ENCODE measurements at regions not wholly inside any gene's neighbourhood (a gene's known extent, or its start where the extent isn't known, plus 50 kb on each side); places are given as distances from the start of the nearest gene placed in this dataset.

DNA sequence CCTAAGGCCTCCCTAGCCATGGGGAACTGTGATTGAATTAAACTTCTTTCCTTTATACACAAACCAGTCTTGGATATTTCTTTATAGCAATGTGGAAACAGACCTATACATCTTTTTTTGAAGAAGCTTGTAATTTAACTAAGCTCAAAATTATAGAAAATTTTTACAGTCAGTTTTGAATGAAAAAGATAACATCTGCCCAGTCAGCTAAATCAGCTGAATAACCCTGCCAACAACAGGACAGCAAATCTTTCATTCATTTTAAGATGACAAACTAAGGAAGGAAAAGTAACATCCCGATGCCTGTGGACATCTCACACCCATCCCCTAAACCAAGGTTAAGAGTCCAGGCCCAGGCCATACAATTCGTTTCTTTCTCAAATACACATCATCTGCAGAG, 541.3 kb upstream of the SLC39A10 start:
- peaks cover 0 to 8% (median 4%) of the 10 kb centered on the region in 7 donors for H3K9me3 Mint-ChIP-seq
- Histone ChIP-seq H3K9me3 (replicated peaks in 1 of 2; ENCODE audit: control insufficient read depth in 1 of 2, insufficient read depth in 1 of 2, low read length in 2 of 2) (peaks cover 0 to 7% of the 10 kb centered on the region in 2 donors), H2AFZ (ENCODE audit: insufficient read depth, low read depth, low read length, poor library complexity, severe bottlenecking) (no peak overlapping the region), H3K79me2 (ENCODE audit: insufficient read depth, low read length) (no peaks in the 10 kb centered on the region), H3K4me3 (replicated peaks in 1 of 3; ENCODE audit: low read depth in 2 of 3, low read length in 3 of 3) (no peak overlapping the region), H3K36me3 (replicated peaks in 1 of 2; ENCODE audit: control insufficient read depth in 1 of 2, insufficient read depth in 2 of 2, low read length in 2 of 2) (no peaks in the 10 kb centered on the region), H3K4me2 (replicated peaks; ENCODE audit: extremely low read depth, low read length, poor library complexity, severe bottlenecking) (no peak overlapping the region), H3K4me1 (ENCODE audit: control insufficient read depth in 1 of 2, insufficient read depth in 2 of 2, low read length in 2 of 2) (no peaks in the 10 kb centered on the region), H4K20me1 (ENCODE audit: insufficient read depth, low read length) (no peaks in the 10 kb centered on the region), H3K27me3 (ENCODE audit: control insufficient read depth in 2 of 2, insufficient read depth in 2 of 2, low read length in 2 of 2) (no peaks in the 10 kb centered on the region), H3K9ac (ENCODE audit: insufficient read depth, low read length, poor library complexity, severe bottlenecking) (no peak overlapping the region), H3K27ac (ENCODE audit: low read depth in 1 of 2, low read length in 2 of 2) (no peak overlapping the region)
- TF ChIP-seq CTCF (IDR thresholded peaks at IDR 0.05) = no peak
- H3K27ac Mint-ChIP-seq = no peak overlapping the region
- no CpG with 5 or more reads among the region's 2 CpGs for WGBS (ENCODE audit: insufficient coverage)
- intact Hi-C loops (cut with micrococcal nuclease) = no loop called here
- H3K4me3 Mint-ChIP-seq = no peak overlapping the region
- H3K27me3 Mint-ChIP-seq (ENCODE audit: low read depth in 3 of 3) = no peaks in the 10 kb centered on the region
- H3K36me3 Mint-ChIP-seq = no peaks in the 10 kb centered on the region
- no peaks in the 10 kb centered on the region for H3K4me1 Mint-ChIP-seq
- DNase-seq = no peak

DNA sequence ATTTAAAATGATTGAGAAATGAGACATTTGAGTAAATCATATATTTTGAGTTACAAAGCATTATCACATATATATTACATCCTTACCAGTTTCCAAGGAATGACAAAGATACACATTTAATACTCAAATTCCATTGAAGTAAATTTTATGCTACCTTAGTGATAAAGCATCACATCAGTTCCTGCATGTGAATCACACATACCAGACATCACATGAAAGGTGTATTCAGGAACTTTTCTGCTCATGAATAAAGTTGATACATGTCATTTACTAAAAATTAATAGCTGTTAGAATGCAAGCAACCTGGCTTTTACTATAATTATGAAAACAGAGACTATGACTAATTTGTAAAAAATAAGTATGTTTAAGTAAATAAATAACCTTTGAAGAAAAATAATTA, 548.8 kb upstream of the SLC39A10 start:
- H2AFZ ChIP-seq (ENCODE audit: insufficient read depth, low read depth, low read length, poor library complexity, severe bottlenecking) = no peak overlapping the region
- Mint-ChIP-seq H3K27me3 (ENCODE audit: low read depth in 3 of 3) (no peaks in the 10 kb centered on the region), H3K4me3 (no peak overlapping the region), H3K9me3 (peaks cover 0 to 10% (median 4%) of the 10 kb centered on the region in 7 donors), H3K27ac (no peak overlapping the region), H3K36me3 (no peaks in the 10 kb centered on the region), H3K4me1 (no peaks in the 10 kb centered on the region)
- no peak overlapping the region for H3K4me3 ChIP-seq (replicated peaks in 1 of 3; ENCODE audit: low read depth in 2 of 3, low read length in 3 of 3)
- no peaks in the 10 kb centered on the region for H3K36me3 ChIP-seq (replicated peaks in 1 of 2; ENCODE audit: control insufficient read depth in 1 of 2, insufficient read depth in 2 of 2, low read length in 2 of 2)
- no peak overlapping the region for H3K9ac ChIP-seq (ENCODE audit: insufficient read depth, low read length, poor library complexity, severe bottlenecking)
- no peak overlapping the region for H3K4me2 ChIP-seq (replicated peaks; ENCODE audit: extremely low read depth, low read length, poor library complexity, severe bottlenecking)
- no peak for DNase-seq
- no peak for TF ChIP-seq CTCF (IDR thresholded peaks at IDR 0.05)
- no peak overlapping the region for H3K27ac ChIP-seq (ENCODE audit: low read depth in 1 of 2, low read length in 2 of 2)
- no peaks in the 10 kb centered on the region for H3K4me1 ChIP-seq (ENCODE audit: control insufficient read depth in 1 of 2, insufficient read depth in 2 of 2, low read length in 2 of 2)
- no peaks in the 10 kb centered on the region for H3K27me3 ChIP-seq (ENCODE audit: control insufficient read depth in 2 of 2, insufficient read depth in 2 of 2, low read length in 2 of 2)
- intact Hi-C loops (cut with micrococcal nuclease) = no loop called here
- H3K79me2 ChIP-seq (ENCODE audit: insufficient read depth, low read length) = no peaks in the 10 kb centered on the region
- H3K9me3 ChIP-seq (replicated peaks in 1 of 2; ENCODE audit: control insufficient read depth in 1 of 2, insufficient read depth in 1 of 2, low read length in 2 of 2) = no peaks in the 10 kb centered on the region
- H4K20me1 ChIP-seq (ENCODE audit: insufficient read depth, low read length) = no peaks in the 10 kb centered on the region

All from CD14-positive monocyte (primary cell).